ENCODE measurements at regions not wholly inside any gene's neighbourhood (a gene's known extent, or its start where the extent isn't known, plus 50 kb on each side); places are given as distances from the start of the nearest gene placed in this dataset.

DNA sequence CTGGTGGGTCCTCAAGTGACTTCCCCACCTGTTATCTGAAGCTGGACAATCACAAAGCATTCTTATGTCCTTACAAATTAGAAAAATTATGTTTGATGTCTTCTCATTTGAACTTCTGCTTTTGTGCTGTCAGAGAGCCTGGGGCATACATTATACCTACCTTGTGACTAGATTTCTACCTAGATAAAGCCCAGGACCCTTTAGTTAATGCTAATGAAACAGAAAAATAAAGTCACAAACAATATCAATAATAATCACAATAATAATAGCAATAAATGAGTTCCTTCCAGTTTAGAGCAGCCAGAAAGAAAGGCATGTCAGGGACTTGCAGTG lies 456.4 kb downstream of the SETBP1 start:
- in situ Hi-C loops (cut with MboI; ENCODE audit: low sequenced_read_pairs): no loop called here
- no peak overlapping the region for H2AK5ac ChIP-seq (ENCODE audit: low read depth, low read length)
- no peaks in the 10 kb centered on the region for H3K9me3 ChIP-seq (ENCODE audit: control insufficient read depth, insufficient read depth, low read length)
- no peak overlapping the region for H3K4ac ChIP-seq (ENCODE audit: low read depth, low read length)
- no peak overlapping the region for H3K18ac ChIP-seq (ENCODE audit: low read depth, low read length)
- no peak overlapping the region for H4K8ac ChIP-seq (ENCODE audit: low read depth in 2 of 2, low read length in 2 of 2)
- H2AFZ ChIP-seq (replicated peaks; ENCODE audit: low read length, poor library complexity): no peak overlapping the region
- DNase-seq (no peak), ATAC-seq (ENCODE audit: low read depth) (no peak)
- H3K36me3 ChIP-seq (ENCODE audit: control insufficient read depth, insufficient read depth, low read length): no peaks in the 10 kb centered on the region
- BruUV-seq (replicated peaks): no TSS peak
- no peak overlapping the region for H3K4me3 ChIP-seq (ENCODE audit: insufficient read depth, low read depth, low read length)
- ChIA-PET CTCF (no interaction called here), POLR2A (ENCODE audit: unreplicated experiment) (no interaction called here)
- no peaks in the 10 kb centered on the region for H3K9me1 ChIP-seq (ENCODE audit: insufficient read depth, low read length)
- H3K27ac ChIP-seq (ENCODE audit: insufficient read depth, low read length): no peak overlapping the region
- no peaks in the 10 kb centered on the region for H3K4me1 ChIP-seq (ENCODE audit: control insufficient read depth, insufficient read depth, low read length)
- H3K14ac ChIP-seq (replicated peaks; ENCODE audit: low read depth, low read length): no peak overlapping the region
- no peak overlapping the region for H2BK15ac ChIP-seq (ENCODE audit: low read depth, low read length)
- no peak overlapping the region for H3K4me2 ChIP-seq (ENCODE audit: low read depth, low read length)
- H2BK5ac ChIP-seq (ENCODE audit: low read depth, low read length, poor library complexity, severe bottlenecking): no peak overlapping the region
- no peak overlapping the region for H3K23ac ChIP-seq (ENCODE audit: low read depth, low read length)
- dilution Hi-C loops (cut with HindIII; ENCODE audit: low sequenced_read_pairs, unreplicated experiment): no loop called here
- no peaks in the 10 kb centered on the region for H4K20me1 ChIP-seq (ENCODE audit: insufficient read depth, low read length)
- no peak overlapping the region for H3K56ac ChIP-seq (ENCODE audit: extremely low read depth, insufficient read depth, low read length)
- H3K27me3 ChIP-seq (ENCODE audit: control insufficient read depth, insufficient read depth, low read length): peaks cover 11% of the 10 kb centered on the region
- no peaks in the 10 kb centered on the region for H3K79me1 ChIP-seq (ENCODE audit: low read depth in 1 of 2, low read length in 2 of 2)
- no peak overlapping the region for H2BK20ac ChIP-seq (ENCODE audit: low read depth, low read length)
- intact Hi-C loops (cut with micrococcal nuclease): no loop called here
- no peak overlapping the region for H2BK120ac ChIP-seq (ENCODE audit: low read depth, low read length)
- no peak overlapping the region for H3K9ac ChIP-seq (ENCODE audit: low read depth, low read length)
- TF ChIP-seq RCOR1 (IDR thresholded peaks at IDR 0.05; ENCODE audit: insufficient replicate concordance, low read length) (no peak), CHD1 (IDR thresholded peaks at IDR 0.05; ENCODE audit: low read depth, low read length) (no peak), SMC3 (IDR thresholded peaks at IDR 0.05; ENCODE audit: low read depth, low read length) (no peak), MAFK (IDR thresholded peaks at IDR 0.05; ENCODE audit: low read depth, low read length) (no peak)
- TF ChIP-seq, protein P1, sequence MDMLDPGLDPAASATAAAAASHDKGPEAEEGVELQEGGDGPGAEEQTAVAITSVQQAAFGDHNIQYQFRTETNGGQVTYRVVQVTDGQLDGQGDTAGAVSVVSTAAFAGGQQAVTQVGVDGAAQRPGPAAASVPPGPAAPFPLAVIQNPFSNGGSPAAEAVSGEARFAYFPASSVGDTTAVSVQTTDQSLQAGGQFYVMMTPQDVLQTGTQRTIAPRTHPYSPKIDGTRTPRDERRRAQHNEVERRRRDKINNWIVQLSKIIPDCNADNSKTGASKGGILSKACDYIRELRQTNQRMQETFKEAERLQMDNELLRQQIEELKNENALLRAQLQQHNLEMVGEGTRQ (IDR thresholded peaks at IDR 0.05; ENCODE audit: low read depth, low read length): no peak
- TF ChIP-seq, protein P2, sequence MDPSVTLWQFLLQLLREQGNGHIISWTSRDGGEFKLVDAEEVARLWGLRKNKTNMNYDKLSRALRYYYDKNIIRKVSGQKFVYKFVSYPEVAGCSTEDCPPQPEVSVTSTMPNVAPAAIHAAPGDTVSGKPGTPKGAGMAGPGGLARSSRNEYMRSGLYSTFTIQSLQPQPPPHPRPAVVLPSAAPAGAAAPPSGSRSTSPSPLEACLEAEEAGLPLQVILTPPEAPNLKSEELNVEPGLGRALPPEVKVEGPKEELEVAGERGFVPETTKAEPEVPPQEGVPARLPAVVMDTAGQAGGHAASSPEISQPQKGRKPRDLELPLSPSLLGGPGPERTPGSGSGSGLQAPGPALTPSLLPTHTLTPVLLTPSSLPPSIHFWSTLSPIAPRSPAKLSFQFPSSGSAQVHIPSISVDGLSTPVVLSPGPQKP (IDR thresholded peaks at IDR 0.05; ENCODE audit: borderline replicate concordance, low read depth, low read length): no peak
- no peak overlapping the region for H2AK9ac ChIP-seq (replicated peaks; ENCODE audit: low read depth, low read length, poor library complexity)
- no peak overlapping the region for H4K91ac ChIP-seq (ENCODE audit: insufficient read depth, low read depth, low read length)
- H4K5ac ChIP-seq (ENCODE audit: low read depth, low read length): no peak overlapping the region

Data from IMR-90 (cell line).